ELF-1 (cell line): ENCODE measurements at regions not wholly inside any gene's neighbourhood (a gene's known extent, or its start where the extent isn't known, plus 50 kb on each side); places are given as distances from the start of the nearest gene placed in this dataset.

Experiments
- DNase-seq: peaks from one replicate; pipeline ENCODE4 v3.0.0-alpha.2; 2016; ENCODE audit warnings: low read depth, low spot score

DNA sequence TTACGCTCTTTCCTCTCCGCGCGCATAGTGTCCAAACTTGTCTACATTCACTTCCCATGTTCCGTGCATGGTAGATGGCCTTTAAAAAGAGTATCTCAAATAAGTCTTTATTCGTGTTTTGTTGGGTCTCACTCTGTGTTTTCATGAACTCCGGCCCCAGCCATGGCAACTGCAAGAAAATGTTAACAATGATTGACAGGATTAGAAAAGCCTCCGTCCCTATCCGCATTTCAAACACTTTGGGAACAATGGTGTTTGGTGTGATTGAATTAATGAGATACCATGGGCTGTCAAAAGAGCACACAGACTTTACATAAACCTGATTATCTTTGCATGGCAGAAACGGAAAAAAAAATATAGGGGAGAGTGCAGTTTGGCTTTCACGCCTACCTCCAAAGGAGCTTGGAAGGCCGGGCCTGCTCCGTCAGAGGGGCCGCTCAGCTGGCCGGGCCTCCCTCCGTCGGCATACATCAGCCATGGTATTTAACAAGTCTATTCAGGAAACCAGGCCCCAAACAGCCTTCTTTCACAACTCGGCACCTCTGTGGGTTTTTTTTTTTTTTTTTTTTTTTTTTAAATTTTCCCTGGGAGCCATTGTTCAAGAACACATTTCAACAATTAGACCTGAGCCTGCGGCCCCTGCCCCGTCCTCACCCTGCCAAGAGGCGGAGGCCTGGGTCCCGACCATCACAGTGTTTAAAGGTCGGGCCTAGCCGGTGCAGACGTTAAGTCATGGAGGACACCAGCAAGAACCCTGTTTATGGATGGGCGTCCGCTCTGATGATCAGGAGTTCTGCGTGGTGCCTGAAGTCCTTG is 323.8 kb upstream of the IRX4 start:
- DNase-seq, result peak; percentile 27

DNA sequence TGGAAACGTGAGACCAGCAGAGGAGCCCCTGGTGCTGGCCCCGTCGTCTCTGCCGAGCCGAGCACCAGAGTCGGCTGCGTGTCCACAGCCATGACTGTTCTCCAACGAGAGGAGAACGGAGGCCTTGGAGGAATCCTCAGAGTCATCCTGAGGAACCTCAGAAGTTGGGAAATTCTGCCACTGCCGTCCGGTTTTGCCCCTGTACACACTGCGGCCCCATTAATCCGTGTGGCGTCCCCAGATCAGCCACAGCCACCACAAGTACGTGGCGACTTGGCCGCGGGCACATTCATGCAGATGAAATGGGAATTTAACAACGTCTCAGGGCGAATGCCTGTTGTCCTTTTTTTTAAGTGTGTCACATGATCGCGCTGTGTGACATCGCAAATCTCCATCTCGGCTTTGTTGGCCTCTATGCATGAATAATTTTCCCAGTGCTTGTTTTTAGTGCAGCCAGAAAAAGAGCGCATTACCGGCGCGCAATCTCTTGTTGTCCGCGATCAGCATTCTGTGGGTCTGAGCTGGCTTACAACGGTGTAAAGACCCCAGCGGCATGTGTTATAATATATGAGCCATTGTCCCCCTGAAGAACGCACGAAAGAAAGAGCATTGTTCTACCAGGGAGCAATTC is 323.0 kb upstream of the IRX4 start:
- no peak for DNase-seq

DNA sequence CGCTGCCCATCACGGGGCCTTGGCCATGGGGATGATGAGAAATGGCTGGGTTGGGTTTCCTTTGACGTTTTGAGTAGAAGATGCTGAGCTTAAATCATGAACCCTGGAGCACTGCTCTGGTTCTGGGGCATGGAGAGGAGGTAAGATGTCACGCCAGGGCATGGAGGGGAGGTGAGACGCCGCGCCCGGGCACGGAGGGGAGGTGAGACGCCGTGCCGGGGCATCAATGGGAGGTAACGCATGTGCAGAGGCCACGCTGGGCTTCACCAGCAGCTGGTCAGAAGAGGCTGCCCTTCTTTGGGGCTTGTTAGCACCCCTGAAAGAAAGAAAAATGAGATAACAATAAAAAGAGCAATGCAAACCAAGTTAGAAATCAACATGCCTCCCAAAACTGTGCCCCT is 322.5 kb upstream of the IRX4 start:
- DNase-seq, result no peak

DNA sequence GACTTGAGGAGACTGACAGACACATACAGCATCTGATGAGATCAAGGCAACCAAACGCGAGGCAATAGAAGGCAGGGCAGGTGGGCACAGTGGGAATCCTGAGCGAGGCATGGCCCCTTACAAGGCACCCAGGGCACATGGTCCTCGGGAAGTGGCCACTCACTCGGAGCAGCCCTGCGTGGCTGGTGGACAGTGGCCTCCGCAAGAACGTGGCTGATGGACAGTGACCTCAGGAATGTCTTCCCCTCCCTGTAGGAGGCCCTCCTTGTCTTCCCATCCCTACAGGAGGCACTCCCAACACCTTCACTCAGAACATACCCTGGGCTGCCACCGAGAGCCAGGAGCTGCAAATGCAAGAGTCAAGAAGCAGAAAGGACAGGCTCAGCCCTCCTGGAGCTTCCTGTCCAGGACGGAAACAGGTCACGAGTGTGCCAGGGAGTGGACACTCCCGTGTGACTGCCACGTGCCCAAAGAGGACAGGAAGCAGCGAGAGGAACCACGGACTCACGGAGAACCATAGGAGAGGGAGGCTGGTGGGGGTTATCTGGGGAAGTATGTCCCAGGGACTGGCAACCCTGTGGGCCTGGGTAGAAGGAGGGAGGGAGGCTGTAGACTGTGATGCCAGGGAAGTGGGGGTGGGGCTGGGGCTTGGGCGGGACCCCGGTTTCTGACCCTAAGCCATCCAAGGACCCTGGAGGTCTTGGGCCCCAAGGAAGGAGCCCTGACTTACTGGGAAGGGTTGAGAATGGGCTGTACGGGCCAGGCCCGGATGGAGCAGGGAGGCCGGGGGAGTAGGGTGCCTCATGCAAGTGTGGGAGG is 321.9 kb upstream of the IRX4 start:
- DNase-seq, result no peak

DNA sequence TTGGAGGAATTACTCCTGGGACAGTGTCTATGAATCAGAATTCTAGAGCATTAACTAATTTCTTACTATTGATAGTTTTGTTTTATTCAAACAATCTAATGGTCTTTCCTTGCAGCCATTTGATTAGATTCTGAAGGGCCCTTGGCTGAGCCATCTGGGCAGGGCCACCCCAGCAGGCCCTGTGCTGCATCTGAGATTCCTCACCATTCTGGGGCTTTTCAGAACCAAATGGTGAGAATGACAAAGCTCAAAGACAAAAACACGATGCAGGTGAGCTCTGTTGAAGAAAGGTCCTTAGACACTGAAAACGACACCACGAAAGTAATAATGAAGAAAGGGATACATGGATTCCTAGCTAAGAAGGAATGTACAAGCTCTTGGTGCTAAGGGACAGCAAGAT is 321.0 kb upstream of the IRX4 start:
- no peak for DNase-seq

DNA sequence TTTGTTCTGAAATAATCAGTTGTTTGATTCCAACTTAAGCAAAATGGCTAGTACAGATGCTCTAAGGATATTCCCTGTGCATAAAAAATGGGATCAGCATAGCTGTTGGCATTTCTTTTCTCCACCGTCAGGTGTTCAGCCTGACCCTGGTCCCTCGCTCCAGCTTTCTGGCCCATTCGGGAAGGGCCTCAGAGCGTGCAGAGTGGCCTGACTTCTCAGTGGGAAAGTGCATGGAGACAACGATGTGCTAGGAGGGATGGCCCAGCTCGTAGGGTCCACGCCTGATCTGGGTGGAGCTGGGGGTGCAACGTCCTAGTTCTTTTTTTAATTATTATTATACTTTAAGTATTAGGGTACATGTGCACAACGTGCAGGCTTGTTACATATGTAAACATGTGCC is 319.1 kb upstream of the IRX4 start:
- DNase-seq, result no peak

DNA sequence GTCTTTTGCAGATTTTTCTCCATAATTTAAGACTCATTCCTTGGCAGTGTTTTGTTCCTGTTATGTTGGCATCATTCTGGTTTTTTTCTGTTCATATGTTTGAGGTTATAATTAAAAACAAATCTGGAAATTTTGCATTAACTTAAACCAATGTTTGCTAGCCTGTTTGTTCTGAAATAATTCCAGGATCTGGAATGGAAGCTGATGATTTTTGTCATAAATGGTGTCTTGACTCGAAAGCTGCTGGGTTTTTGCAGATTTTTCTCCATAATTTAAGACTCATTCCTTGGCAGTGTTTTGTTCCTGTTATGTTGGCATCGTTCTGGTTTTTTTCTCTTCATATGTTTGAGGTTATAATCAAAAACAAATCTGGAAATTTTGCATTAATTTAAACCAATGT is 318.7 kb upstream of the IRX4 start:
- no peak for DNase-seq

DNA sequence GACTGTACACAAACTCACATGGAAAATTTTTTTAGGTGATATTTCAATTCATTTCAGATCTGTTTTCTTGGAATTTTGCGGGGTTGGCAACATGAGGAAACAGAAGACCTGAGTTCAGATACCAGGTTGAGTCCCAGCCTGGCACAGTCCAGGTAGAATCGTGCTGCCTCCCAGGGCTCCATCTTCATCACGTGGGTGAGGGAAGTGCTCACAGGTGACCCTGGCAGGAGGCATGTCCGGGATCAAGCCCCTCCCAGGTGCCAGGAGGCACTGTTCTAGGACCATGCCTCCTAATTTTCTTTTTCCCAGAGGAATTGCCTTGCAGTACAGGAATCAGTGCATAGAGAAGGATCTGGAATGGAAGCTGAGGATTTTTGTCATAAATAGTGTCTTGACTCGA is 318.3 kb upstream of the IRX4 start:
- no peak for DNase-seq

DNA sequence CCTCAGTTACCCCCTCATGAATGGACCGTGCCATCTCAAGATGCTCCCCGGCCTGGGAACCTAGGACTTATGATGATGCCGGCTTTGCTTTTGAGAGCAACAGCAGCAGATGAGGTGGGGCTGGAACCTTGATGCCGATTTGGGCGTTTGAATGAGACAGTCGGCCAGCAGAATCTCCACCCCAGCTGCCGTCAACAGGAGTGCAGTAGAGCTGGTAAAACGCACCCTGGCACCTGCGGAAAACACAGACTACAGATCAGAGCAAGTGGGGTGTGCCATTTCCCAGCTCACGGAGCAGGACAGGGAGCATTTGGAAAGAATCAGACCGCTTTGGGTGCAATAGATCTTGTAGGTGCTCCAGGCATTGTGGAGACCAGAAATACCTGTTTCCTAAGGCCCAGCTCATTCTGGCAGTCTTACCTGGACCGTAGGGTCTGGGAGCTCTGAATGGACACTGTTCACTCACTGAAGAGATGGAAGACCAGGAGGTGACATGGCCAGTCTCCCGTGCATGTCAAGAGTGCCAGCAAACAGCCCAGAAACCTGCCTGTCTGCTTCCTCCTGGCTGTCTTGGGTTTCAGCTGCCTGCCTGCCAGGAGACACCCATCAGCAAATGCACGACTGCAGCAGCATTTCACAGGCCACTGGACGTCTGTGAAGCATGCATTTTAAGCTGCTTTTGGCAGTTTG is 317.7 kb upstream of the IRX4 start:
- DNase-seq, result peak; percentile 68

DNA sequence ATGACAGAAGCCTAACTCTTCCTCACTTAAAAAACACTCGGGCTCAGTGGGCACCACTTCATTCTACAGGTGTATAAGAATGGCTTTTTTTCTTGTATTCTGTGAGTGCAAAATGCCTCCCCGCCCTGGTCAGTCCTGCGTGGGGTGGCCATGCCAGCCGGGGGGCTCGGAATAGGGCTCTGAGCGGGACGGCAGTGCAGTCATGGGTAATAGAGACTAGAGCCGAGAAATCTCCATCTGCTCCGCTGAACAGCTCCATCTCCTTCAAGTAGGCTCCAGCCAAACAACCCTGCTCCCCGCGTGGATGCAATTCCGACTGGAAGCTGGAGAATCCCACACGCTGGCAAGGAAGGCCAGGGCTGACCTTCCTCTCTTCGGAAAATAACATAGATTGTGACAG is 317.0 kb upstream of the IRX4 start:
- DNase-seq, result no peak

DNA sequence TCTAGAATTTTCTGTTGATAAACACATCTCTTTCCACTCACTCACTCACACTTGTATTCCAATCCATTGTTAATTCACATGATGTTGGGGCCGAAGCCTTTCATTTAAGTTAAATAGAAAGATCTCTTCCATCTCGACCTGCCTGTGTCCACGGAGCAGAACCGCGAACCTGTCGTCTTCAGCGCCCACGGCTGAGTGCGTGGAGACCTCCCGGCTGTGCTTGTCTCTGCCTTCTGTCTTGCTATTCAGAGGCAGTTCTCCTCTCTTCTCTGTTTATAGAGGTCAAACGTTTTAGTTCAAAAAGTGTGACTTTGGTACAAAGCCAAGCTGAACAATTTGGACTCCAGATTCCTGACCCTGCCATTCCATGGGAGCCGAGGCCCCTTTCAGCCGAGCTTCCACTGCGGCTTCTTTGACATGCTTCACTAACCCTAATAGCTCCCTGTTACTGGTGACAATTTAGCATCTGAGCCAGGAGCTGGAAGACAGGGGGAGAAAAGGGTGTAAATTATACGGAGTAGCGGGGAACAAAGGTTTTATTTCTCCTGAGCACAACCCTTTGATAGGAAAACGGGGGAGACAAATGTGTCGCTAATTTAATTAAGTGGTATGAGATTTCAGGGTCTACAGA is 314.4 kb upstream of the IRX4 start:
- no peak for DNase-seq

DNA sequence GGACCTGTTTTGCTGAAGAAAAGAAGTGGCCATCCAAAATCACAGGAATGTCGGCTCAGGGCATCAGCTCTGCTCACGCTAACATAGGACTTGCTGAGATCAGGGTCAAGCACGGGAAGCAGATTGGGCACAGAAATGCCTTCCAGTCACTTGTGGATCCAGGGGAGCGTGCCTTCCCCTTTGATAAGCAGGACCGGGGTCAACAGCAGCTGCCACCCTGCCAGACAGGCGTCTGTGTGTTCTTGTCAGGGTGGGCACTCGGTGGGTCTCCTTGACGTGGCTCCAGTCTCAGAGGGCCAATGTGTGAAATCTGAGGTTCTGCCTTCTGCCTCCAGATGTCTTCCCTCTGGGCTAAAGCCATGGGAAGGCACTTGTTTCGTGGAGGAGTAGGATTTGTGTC is 313.7 kb upstream of the IRX4 start:
- DNase-seq, result no peak

DNA sequence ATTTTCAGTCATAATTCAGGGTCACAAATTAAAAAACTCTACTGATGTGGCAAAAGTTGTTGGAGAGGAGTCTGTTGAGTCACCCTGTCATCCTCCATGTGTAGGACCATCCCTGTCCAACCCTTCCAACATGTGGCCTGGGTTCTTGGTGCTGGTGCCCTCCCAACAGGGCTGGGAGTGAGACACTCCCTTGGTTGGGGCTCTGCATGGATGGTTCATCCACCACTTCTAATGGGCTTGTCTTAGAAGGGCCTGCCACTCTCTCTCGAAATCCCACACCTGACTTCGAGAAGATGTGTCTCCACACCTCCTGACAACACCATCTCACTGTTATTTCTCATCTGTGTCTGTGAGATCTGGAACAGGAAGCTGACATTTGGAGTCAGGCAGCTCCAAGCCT is 312.2 kb upstream of the IRX4 start:
- DNase-seq, result no peak

DNA sequence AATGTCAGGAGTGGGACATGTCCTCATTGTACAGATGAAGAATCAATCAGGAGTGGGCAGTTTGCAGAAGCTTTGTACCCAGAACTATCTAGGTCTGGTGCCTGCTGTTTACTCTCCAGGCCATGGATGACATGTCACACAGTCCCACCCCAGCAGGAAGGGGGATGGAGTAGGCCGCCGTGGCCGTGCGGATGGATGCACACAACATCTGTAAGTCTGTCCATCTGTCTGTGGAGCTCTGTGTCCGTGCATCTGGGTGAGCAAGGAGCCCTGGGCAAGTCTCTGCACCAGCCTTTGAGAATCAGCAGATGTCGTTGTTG is 311.5 kb upstream of the IRX4 start:
- no peak for DNase-seq

DNA sequence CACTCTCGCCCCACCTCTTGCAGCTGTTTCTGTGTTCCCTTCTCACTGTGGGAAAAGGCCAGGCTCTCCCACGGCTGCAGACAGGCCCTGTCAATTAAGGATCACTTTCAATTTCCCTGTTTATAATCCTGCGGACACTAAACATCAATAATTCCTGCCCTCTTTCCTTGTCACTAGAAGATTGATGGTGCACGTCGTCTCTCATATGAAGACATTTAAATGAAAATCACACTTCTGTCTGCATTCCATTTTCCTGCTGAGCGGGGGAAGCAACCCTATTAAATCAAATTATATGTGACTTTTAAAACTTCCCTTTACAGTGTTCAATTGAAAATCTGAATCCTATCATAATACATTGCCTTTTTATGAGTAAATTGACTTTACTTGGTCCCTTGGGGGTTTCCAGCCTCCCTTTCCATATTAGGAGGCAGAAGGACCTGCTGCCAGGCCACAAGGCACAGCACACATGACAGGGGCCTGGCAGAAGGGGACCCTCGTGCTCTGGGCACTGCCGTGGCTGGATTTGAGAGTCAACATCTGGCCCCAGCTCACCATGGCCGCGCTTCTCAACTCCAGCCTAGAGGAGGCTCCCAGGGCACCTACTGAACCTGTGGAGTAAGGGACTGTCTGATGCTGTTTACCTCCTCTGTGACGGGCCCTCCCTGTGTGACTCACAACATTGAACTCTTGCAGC is 311.0 kb upstream of the IRX4 start:
- DNase-seq, result no peak

DNA sequence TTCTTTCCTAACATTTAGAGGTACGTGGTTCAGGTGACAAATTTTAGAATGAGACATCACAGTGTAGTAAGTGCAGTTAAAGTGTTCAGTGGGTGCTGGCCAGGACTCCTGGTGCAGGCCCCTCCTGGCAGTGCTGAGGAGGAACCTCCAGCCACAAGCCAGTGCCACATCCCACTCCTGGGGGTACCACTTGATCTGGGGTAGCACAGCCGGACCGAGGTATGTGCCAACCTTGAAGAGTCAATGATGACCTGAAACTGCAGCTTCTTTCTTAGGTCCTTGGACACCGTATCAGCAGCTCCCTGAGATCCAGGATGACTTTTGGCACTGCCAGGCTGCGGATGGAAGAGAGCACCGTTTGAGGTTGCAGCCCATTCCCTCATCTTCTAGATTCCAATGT is 310.4 kb upstream of the IRX4 start:
- no peak for DNase-seq

DNA sequence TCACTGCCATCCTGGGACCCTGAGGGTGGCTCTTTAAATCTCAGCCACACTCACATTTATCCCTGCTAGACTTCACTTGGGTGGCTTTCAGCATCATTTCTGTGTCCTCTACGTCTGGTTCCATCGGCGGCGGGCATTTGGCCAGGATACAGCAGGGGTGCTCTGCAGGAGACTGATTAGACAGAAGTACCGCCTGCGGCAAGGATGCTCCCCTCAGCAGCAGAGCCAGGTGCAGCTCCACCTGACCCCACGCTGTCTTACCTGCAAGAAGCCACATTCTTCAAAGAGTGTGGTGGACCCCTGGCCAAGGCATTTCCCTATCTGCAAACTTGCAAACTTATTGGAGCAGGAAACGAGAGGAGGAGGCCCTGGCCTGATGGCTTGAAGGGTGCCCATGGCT is 309.8 kb upstream of the IRX4 start:
- no peak for DNase-seq

DNA sequence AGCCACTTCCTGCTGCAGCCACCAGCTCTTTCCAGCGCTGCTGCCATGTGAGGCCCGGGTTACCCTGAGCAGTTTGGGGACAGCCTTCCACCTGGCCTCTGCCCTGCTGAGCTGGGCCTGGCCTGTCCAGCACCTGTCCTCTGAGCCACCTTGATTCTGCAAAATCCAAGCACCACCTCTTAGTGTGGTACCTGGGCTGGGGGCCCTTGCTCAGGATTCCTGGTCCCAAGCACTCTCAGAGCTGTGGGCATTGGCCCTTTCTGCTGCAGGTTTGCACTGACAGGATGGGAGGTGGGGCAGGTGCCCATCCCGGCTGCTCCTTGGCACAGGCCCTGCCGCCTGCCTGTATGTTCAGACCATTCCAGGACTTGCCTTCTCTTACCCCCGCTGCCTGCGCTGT is 309.2 kb upstream of the IRX4 start:
- DNase-seq, result no peak

DNA sequence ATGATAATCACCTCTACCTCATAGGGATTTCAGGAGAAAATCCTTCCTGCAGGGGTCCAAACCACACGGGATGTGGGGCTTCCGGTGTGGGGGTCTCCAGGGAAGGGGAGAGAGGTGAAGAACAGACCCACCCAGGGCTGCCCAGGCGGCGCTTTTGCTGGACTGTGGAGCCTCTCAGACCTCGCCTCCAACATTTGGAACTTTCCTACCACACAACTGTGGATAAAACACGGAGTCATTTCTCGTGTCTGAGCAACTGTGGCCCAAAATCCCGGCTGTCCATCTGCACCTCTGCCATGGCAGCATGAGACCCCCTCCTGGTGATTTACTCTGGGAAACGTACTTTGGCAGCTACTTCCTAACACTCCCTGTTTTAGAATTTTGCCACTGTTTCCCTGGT is 307.8 kb upstream of the IRX4 start:
- no peak for DNase-seq

DNA sequence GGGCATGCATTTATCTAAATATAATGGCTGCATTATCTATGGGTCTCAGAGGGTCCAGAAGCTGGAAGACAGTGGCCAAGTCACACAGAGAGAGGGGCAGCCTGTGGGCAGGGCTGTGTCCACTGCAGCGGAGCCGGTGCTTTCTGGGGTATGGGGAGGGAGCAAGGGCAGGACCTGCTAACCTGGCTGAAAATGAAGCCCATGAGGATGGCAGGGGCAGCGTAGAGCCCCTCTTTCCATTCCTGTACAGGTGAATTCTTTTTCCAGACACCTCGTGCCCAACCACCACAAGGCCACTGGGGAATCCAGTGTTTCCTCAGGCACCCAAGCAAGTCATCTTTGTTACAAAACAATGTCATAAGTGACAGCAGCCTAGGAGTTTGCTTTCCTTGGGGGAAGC is 305.9 kb upstream of the IRX4 start:
- DNase-seq, result no peak

DNA sequence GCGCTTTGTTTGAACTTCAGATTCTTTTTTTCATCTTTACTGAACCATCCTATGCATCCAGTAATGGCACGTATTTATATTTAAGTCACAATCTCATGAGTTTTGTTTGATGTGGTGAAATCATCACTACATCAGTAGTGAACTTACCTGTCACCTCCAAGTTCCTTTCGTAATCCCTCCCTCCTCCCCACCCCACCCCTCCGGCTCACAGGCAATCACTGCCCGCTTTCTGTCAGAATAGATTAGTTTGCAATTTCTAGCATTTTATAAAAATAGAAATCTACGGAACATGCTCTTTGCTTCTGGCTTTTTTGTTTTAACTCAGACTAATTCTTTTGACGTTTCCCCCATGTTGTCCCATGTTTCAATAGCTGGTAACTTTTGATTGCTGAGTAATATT is 305.4 kb upstream of the IRX4 start:
- no peak for DNase-seq
